ENCODE measurements at regions not wholly inside any gene's neighbourhood (a gene's known extent, or its start where the extent isn't known, plus 50 kb on each side); places are given as distances from the start of the nearest gene placed in this dataset.

- no peaks in the 10 kb centered on the region for H3K27me3 ChIP-seq (ENCODE audit: low read depth)
- intact Hi-C loops (cut with micrococcal nuclease) = no loop called here
- H3K4me3 ChIP-seq = no peak overlapping the region
- H3K36me3 ChIP-seq = no peaks in the 10 kb centered on the region
- no peaks in the 10 kb centered on the region for H3K9me3 ChIP-seq (replicated peaks)
- H3K4me1 ChIP-seq = peaks cover 85% of the 10 kb centered on the region
- TF ChIP-seq CTCF (IDR thresholded peaks at IDR 0.05; ENCODE audit: borderline replicate concordance) = no peak
- peak overlapping the region; percentile 96 for H3K27ac ChIP-seq (replicated peaks)
- no peak for DNase-seq
Observed at GRCh38 chr2:12819721-12820120, 103.0 kb downstream of the TRIB2 start.

DNA sequence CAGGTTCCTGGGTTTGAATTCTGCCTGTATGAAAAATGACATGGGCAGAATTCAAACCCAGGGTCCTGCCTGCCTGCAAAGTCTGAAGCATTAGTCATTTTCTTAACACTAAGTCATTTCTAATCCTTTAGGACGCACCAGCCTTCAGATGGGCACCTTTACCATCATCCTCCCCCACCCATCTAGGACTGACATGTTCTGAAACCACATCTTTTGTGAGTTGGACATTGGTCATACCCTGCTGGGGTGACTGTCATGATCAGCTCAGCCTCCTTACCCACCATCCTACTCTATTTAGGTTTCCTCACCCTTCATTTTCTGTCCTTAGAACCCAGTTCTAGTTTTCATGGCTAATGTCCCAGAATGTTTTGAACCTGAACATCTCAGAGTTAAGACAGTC, 104.9 kb downstream of the TRIB2 start:
- Histone ChIP-seq H3K4me1 (peaks cover 84% of the 10 kb centered on the region), H3K27me3 (ENCODE audit: low read depth) (no peaks in the 10 kb centered on the region), H3K36me3 (no peaks in the 10 kb centered on the region), H3K4me3 (no peak overlapping the region), H3K27ac (replicated peaks) (peak overlapping the region; percentile 96), H3K9me3 (replicated peaks) (no peaks in the 10 kb centered on the region)
- DNase-seq = no peak
- no peak for TF ChIP-seq CTCF (IDR thresholded peaks at IDR 0.05; ENCODE audit: borderline replicate concordance)
- intact Hi-C loops (cut with micrococcal nuclease) = no loop called here

DNA sequence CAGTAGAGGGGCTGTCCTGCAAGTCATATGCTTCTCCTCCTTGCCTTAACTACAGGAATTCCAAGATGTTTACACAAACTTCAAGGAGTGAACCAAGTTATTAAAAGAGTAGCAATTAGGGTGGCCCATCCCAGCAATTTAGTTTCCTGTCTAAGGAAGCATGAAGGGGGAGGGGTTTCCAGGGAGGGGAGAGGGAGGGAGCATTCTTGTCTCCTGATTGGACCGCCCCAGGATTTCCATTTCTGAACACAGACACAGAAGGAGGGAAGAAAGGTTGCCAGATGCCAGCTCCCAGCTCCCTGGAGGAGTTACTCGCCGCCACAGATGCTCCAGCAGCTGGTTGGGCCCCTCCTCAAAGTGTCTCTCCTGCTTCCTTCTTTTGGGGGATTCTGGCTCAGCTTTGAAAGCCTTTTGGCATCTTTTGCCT, 107.6 kb downstream of the TRIB2 start:
- Histone ChIP-seq H3K27ac (replicated peaks) (peak overlapping the region; percentile 96), H3K9me3 (replicated peaks) (no peaks in the 10 kb centered on the region), H3K4me1 (peaks cover 60% of the 10 kb centered on the region), H3K27me3 (ENCODE audit: low read depth) (no peaks in the 10 kb centered on the region), H3K4me3 (peak overlapping the region; percentile 20), H3K36me3 (no peaks in the 10 kb centered on the region)
- TF ChIP-seq CTCF (IDR thresholded peaks at IDR 0.05; ENCODE audit: borderline replicate concordance) = no peak
- intact Hi-C loops (cut with micrococcal nuclease) = no loop called here
- peak; percentile 31 for DNase-seq

GRCh38 chr2:12824778-12825379, 108.1 kb downstream of the TRIB2 start:
- no peaks in the 10 kb centered on the region for H3K27me3 ChIP-seq (ENCODE audit: low read depth)
- no peaks in the 10 kb centered on the region for H3K36me3 ChIP-seq
- H3K27ac ChIP-seq (replicated peaks) = peak overlapping the region; percentile 96
- DNase-seq = peak; percentile 70
- intact Hi-C loops (cut with micrococcal nuclease) = no loop called here
- no peaks in the 10 kb centered on the region for H3K9me3 ChIP-seq (replicated peaks)
- peaks cover 55% of the 10 kb centered on the region for H3K4me1 ChIP-seq
- no peak for TF ChIP-seq CTCF (IDR thresholded peaks at IDR 0.05; ENCODE audit: borderline replicate concordance)
- H3K4me3 ChIP-seq = peak overlapping the region; percentile 20

- no peaks in the 10 kb centered on the region for H3K27me3 ChIP-seq (ENCODE audit: low read depth)
- peak overlapping the region; percentile 96 for H3K27ac ChIP-seq (replicated peaks)
- H3K9me3 ChIP-seq (replicated peaks) = no peaks in the 10 kb centered on the region
- DNase-seq = no peak
- intact Hi-C loops (cut with micrococcal nuclease) = no loop called here
- no peak overlapping the region for H3K4me3 ChIP-seq
- TF ChIP-seq CTCF (IDR thresholded peaks at IDR 0.05; ENCODE audit: borderline replicate concordance) = no peak
- no peaks in the 10 kb centered on the region for H3K36me3 ChIP-seq
- H3K4me1 ChIP-seq = peaks cover 46% of the 10 kb centered on the region
Observed at GRCh38 chr2:12826781-12827180, 110.0 kb downstream of the TRIB2 start.

Measured in left ventricle myocardium inferior (tissue), 1 donor.